ENCODE measurements at regions not wholly inside any gene's neighbourhood (a gene's known extent, or its start where the extent isn't known, plus 50 kb on each side); places are given as distances from the start of the nearest gene placed in this dataset.

DNA sequence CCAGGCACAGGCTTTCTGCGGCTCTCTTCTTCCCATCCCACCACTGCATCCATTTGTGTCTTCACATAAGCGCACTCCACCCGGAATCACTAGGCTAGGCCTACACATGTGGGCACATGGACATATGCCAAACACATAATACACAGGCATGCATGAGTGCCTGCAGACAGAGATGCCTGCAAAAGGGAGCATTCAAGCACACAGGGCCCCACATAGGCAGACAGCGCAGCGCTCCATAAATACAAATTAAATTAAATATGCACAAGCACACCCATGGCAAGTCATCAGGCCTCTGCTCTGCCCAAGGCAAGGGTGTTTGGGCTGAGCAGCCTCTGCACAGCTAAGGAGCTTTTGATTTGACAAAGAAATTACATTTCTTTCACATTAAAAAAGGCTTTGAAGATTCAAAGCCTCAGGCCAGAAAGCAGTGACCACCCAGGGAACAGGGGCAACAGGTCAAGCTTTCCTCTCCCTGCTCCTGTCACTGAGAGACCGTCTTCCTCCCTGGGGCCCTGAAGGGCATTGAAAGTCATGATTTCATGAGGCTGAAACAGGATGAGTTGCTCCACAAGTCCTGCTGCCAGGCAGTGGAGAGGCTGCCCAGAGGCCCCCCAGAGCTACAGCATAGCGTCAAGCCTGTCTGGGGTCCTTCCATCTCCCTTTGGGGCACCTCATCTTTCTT lies 134.2 kb upstream of the LRFN2 start:
- no peak for DNase-seq (ENCODE audit: low spot score)

DNA sequence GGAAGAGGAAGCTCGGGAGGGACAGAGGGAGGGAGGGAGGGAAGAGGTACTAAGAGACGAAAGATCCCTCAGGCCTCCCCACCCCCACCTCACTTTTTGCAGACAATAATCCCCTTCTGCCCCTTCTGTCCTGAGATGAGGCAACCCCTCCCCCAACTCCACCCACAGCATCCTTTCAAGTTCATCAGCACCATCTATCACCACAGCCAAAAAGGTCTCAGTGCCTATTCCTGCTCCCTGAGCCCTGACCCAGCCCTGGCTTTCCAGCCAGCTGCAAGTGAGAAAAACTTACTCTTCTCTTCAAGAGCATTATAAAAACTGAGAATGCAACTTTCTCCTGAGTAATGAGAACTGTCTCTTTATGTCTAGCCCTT lies 133.2 kb upstream of the LRFN2 start:
- DNase-seq (ENCODE audit: low spot score) = no peak

DNA sequence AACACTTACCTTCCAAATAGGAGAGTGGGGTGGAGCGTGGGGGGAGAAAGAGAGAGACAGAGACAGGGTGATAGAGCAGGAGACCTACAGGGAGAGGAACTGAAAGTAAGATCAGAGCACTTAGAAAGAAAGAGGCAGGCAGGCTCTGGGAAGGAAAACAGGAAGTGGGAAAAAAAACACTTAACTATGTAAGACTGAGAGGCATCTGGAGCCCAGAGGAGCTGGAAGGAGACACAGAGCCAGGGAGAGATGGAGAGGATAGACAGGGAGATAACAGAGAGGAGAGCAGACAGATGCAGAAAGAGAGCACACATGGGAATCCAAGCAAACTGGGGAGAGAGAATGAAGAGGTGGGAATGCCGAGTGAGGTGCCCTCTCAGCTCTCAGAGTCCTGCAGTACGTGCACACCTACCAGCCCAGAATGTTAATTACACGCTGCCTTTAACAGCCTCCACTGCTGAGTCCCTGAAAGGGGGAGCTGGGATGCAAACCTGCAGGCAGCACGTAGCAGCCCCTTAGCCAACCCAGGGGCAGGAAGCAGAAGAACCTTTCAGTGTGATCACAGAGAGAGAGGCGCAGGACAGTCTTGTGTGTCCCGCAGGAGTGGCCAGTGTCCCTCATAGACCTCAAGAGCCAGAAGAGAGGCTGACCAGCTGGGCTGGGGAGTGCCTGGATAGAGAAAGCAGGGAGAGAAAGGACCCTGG lies 132.7 kb upstream of the LRFN2 start:
- DNase-seq (ENCODE audit: low spot score) = no peak

DNA sequence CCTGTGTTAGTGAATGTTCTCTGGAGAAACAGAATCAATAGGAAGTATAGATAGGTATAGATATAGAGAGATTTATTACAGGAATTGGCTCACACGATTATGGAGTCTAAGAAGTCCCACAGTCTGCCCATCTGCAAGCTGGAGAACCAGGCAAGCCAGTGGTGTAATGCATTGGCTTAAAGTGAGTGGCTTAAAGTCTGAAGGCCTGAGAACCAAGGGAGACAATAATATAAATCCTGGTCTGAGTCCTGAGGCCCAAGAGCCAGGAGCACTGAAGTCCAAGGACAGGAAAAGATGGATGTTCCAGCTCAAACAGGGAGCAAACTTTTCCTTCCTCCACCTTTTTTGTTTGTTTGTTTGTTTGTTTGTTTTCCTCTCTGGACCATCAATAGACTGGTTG lies 131.2 kb upstream of the LRFN2 start:
- DNase-seq (ENCODE audit: low spot score) = no peak

DNA sequence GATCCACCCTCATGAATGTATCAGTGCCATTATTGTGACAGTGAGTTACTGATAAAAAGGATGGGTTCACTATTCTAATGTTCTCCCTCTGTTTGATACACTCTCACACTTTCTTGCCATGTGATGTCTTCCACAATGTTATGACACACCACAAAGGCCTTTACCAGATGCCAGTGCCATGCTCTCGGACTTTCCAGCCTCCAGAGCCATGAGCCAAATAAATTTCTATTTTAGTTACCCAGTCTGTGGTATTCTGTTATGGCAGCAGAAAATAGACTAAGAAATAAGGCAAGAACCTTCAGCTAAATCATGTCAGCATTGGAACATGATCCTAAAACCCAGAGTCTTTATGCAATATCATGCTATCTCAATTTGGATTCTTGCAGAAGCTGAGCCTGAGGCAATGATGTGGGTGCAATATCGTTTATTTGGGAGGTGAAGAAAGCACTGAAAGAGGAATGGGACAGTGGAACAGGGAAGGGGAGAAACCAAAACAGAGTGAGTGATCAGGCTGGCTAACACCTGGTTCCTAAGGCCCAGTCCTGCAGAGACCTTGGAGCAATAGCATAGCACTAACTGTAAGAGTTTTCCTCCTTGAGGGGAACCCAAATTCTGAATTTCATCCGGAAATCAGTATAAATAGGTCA lies 130.4 kb upstream of the LRFN2 start:
- DNase-seq (ENCODE audit: low spot score) = no peak

DNA sequence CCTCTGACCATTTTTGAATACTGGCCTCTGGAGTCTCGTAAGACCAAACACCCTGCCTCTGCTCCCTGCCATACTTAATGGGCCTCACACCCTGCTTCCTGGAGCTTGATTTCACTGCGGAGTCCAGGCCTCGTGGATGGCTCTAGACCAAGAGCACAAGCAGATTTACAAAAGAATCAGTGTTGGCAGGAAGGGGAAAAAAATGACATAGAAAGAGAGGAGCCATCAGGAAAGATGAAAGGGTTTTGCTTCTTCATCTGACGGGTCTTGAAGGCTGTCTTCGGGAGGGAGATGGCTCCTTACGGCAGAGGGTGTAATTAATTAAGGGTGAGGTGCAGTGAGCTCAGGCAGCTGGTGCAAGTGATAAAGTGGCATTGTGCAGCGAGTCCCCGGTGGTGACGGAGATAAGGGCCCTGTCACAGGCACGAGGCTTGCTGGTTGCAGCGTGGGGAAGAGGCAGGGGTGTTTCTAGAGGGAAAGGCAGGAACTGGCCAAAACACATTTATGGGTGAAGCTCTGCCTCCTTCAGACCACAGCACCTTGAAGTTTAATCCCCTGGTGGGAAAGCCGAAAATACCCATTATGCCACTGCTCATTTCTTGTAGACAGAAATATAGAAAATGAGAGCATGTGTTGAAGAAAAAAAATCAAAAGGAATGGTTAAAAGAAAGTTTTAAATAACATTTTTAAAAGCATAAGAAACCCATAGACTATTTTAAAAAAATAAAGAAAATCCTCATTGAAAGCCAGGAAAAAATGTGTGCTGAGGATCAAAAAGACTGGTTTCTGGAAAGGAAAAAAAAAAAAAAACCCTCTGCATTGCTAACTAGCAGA lies 128.6 kb upstream of the LRFN2 start:
- peak; percentile 97 for DNase-seq (ENCODE audit: low spot score)

DNA sequence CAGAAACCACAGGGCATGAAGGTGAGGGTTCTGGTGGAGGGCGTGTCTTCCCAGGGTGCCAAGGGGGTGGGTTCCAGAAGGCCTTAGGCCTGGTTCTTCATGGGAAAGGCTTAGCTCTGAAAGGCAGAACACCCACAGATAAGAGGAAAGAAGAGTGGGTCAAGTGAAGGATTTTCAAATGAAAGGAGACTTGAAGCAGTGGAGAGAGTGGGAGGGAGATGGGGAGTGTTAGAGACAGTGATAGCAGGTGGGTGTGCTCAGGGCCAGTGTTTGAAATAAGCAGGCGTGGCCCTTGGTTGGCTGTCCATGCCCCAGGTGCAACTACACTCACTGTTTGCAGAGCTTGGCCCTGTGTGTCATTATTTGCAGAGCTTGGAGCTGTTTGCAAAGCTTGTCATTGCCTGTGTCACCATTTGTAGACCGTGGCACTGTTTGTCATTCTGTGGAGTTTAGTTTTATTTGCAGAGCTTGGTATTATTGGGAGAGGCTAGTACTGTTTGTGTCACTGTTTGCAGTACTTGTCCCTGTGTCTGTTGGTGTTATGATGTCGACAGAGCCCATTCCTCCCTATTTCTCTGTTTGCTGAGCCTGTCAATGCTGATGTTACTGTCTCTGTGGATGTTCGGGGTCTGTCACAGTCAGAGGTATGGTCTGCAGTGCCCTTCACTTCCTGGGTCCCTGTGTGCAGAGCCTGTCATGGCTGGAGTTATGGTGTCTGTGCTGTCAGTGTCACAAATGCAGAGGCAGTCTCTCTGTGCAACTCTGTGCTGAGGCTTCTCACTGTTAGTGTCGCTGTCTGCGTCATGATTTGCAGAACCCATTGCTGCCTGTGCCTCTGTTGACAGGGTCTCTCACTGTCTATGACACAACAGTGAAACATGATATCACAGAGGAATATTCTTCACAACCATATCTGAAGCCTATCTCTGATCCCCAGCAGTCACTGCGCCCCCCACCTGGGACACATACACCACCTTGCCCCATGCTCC lies 127.7 kb upstream of the LRFN2 start:
- DNase-seq (ENCODE audit: low spot score) = peak; percentile 58

DNA sequence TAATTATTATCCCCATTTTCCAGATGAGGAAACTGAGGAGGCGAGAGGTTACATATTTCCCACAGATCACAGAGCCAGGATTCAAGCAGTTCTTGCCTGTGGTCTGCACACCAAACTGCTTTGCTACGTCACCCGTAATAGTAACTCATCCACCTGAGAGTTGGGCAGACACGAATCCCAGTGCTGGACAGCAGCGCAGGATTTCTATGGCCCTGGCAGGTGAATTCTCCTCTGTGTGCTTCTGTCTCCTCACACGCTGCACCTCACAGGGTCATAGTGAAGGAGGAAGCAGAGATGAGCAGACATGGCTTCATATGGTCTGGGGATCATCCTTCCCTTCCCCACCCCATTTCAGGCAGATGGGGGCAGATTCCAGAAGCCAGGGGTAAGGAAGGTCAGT lies 127.0 kb upstream of the LRFN2 start:
- DNase-seq (ENCODE audit: low spot score) = no peak

DNA sequence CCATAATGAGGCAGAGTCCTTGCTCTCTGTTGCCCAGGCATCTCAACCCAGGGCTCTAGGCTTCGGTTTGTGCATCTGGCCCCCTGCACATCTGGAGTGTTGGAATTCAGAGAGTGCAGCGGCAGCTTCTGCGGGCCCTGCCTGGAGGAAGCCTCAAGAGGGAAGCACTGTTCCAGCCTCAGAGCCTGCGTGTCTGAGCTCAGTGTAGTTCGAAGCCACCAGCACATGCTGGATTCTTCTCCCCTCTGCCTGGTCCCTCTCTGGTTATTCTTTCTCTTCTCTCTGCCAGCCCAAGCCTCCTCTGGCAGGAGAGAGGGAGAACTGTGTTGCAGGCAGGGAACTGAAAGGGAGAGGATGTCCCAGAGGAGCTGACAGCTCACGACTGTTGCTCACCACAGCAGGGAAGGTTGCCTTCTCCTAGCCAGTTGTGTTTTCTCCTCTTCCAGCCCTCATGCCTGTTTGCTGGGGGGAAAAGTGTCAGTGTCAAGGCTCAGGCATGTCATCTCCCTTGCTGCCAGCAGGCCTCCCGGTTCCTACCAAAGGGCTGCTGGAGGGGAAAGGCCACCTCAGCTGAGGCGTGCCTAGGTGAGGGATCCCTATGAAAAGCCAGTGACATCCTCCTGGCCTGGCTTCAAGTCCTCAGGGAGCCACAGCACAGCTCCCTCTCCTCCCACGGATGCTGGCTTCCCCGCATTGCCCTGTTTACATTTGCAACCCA lies 126.0 kb upstream of the LRFN2 start:
- peak; percentile 35 for DNase-seq (ENCODE audit: low spot score)

DNA sequence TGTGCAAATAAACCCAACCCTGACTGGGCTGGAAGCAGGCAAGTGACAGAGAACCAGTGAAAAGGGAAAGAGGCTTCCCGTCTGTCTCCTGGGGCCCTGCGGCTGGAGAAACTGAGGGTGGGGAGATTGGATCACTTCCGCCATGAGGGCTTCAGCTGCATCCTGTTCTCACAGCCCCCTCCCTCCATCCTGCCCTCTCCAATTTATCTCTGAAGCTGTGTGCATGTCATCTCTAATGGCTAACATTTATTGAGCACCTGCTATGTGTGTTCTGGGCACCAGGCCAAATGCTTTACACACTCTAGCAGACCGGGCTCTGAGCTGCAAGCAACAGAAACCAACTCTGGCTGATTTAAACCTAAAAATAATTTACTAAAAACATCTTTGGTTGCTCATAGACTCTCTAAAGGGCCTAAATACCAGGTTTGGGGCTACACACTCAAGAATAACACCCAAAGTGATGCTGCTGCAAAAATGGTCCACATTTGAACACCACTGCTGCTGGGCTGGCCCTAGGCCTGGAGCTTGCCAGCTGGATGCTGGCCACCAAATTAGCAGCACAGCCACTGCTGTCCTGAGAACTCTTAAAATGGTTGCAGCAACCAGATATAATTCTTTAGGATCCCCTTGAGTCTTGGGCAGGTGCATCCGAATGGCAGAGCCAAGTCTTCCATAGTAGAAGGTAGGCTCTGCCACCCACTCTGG lies 123.6 kb upstream of the LRFN2 start:
- peak; percentile 71 for DNase-seq (ENCODE audit: low spot score)

DNA sequence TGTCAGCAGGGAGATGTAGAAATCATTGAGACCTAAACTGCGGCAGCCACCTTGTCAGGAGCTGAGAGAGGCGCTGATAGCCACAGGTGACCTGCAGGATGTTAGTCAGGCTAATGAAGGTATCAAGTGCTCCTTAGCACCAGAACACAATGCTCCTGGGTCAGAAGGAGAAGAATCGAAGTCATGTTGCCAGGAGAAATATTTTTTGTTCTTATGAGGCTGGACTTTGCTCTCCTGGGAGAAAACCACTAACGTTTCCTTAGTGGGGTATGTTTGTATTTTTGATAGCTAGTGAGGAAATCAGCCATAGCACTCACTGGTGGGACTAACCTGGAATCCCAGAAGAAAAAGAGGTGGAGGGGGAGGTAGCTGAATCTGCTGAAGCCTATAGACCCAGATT lies 120.9 kb upstream of the LRFN2 start:
- DNase-seq (ENCODE audit: low spot score) = no peak

DNA sequence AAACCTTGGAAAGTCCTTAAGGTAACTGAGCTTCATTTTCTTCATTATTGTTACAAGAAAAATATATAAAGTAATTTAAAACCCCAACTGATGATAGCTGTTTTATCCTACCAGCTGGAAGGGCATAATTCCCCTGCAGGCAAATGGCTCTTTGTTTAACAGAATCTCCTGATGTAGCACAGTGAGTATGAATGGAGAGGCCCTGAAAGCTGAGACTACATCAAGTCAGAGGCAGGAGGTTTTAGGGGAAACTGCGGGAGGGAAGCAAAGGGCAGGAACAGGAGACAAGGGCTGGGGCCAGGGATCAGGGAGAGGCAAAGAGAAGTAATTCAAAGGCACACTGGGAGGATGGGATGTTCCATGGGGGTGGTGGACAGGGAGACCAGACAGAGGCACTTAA lies 119.0 kb upstream of the LRFN2 start:
- no peak for DNase-seq (ENCODE audit: low spot score)

DNA sequence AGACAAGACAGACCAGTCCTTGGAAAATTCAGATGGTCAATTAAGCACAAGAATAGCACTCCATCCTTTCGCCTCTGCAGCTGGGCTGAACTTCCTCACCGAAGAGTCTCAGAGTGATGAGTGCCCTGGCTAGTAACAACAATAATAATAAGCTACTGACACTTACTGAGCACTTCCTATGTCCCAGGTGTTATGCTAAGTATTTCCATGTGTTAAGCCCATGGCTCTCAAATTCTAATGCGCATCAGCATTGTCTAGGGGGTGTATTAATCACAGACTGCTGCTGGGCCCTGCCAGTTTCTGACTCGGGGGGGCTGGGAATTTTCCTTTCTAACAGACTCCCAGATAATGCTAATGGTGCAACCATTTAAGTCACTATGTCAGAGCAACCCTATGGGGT lies 118.2 kb upstream of the LRFN2 start:
- DNase-seq (ENCODE audit: low spot score) = no peak

DNA sequence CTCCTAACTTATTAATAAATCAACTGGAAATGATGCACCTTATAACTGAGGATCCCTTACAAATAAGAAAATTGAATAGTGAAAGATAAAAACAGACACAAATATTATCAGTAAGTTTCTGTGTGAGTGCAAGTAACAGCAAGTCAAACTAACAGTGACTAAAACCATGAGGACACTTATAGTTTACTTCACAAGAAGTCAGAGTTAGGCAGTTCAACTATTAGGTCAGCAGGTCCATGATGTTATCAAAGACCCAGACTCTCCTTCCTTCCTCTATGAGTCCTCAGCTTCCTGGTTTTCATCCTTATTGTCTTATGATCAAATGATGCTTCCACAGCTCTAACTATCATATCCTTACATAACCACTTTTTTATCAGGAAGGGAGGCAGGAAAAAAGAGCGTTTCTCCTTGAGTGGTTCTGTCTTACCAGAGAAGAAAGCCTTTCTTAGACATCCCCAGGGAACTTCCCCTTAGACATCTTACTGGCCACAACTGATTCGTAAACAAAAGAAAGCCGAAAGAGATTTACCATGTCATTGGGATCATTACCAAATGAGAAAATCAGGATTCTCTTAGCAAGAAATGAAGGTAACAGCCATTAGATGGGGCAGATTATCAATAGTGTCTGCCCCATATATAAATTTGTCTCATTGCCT lies 114.3 kb upstream of the LRFN2 start:
- DNase-seq (ENCODE audit: low spot score) = no peak

DNA sequence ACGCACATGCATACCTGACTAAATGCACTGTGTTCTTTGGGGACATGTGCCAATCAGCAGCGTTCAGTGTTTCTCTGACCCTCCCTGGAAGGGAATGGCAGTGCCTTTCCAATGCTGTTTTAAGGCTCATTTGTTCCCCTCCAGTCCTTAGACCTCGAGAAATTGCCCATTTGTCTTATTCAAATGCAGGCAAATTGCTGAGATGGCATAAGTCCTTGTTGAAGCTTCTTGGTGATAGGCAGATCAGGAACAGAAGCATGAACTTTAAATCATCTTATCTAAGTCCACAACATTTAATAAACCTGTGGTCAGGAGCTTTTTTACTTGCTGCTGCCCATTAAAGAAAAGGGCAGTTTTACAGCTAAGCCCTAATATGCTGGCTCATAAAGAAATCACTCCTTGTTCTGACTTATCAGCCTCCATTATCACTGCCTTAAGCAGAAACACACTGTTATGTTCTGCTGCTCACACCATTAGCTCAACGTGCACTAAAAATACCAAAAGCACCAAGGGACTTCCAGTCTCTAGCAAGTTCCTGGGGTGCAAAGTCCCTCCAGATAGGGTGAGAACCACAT lies 112.9 kb upstream of the LRFN2 start:
- no peak for DNase-seq (ENCODE audit: low spot score)

DNA sequence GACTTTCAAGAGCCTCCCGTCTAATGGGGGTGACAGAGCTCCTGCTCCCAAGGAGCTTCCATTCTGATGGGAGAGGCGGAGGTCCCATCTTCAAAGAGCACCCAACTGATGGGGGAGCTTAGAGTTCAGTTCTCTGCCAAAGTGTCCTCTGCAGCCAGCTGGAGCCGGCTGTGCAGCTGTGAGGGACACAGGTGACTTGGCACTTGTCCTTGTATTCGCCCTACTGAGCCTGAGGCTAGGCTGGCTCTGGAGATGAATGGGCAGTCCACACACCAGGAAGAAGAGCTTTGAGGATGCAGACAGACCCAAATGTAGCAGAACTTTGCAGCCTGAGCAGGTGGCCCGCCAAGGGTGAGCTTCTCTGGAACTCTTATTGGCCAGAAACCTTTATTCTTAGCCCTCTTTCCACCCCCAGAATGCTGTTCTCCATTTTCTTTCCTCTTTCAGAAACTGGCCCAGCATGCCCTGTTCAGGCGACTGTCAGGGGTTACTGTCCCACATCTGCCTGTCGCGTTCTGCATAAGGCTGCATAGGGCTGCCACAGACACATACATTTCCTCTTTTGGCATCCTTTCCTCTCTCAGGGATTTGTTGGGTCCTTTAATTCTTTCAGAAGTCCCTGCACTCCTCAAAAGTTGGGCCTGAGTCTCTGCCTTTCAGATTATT lies 108.7 kb upstream of the LRFN2 start:
- DNase-seq (ENCODE audit: low spot score) = no peak

DNA sequence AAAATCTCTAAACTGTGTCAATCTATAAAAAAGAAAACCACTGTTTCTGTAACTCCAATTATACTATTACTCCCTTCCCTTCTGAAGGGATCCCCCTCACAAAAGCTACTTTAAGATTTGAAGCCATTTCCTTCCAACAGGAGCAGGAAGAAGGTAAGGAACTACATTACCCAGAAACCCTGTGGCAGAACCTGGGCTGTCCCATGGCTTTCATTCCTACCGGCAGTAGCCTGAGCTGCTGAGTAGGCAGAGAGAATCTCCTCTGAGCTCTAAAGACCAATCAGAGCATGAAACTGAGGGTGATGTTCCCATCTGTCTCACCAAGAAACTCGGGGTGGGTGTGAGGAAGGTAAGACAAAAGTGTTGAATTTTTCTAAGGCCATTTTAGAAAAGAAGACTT lies 108.0 kb upstream of the LRFN2 start:
- DNase-seq (ENCODE audit: low spot score) = no peak

DNA sequence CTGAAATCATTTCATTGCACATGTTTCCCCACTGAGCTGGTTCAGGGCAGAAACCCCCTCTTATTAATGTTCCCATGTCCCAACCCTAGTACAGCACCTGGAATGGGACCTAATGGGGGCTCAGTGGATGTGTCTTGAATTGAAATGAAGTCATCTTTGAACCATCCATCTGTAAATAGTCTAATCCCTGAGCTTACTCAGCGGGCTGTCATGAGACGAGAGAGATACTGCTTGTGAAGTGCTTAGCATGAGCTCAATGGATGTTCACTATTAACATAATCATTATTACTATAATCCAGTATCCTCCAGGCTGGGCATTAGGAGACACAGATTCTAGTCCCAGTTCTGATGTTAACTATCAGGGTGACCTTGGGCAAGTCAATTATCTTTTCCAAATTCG lies 106.6 kb upstream of the LRFN2 start:
- no peak for DNase-seq (ENCODE audit: low spot score)

DNA sequence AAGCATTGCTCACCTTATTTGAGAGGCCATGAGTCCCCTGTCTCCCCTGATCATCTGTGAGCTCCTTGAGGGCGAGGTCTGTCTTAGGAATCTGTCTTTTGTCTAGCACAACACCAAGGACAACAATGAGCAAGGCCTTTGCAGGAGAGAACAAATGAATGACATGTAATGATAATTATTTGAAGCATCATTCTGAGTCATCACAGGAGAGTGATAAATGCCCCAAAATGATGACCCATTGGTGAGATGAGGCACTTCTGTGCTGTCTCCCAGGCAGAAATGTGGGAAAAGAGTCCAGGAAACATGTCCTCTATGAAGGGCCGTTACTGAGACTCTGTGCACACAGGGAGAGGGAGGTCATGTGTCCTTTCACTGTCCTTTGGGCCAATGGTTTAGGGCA lies 105.2 kb upstream of the LRFN2 start:
- no peak for DNase-seq (ENCODE audit: low spot score)
